Psoas muscle (tissue), 7 donors: ENCODE measurements at regions not wholly inside any gene's neighbourhood (a gene's known extent, or its start where the extent isn't known, plus 50 kb on each side); places are given as distances from the start of the nearest gene placed in this dataset.

ENCODE experiments used
- ATAC-seq, 4 donors: fragments of 200-7000 bp; cut with Tn5 transposase; one replicate each; pipeline ENCODE4 v1.9.1; 2020; ENCODE audit warnings: moderate library complexity in 3 of 4, mild to moderate bottlenecking in 2 of 4
- DNase-seq, 2 donors: peaks; one replicate each; pipeline ENCODE4 v3.0.0-alpha.2; 2020
- H3K27ac ChIP-seq: fragments of 200-600 bp; one replicate; pipeline ENCODE4 v1.8.0; 2022
- H3K27me3 ChIP-seq, 3 donors: fragments of 200-600 bp in 1 of 3; one replicate each; pipeline versions ENCODE4 v1.6.1 to v1.8.0; 2013 to 2022; ENCODE audit warnings: low read length in 2 of 3, mild to moderate bottlenecking in 2 of 3, moderate library complexity in 1 of 3; ENCODE audit not compliant: insufficient read depth in 3 of 3
- H3K36me3 ChIP-seq, 2 donors: fragments of 200-600 bp in 1 of 2; one replicate each; pipeline versions ENCODE4 v1.6.1 to v1.8.0; 2013 to 2022; ENCODE audit warnings: low read depth in 1 of 2, mild to moderate bottlenecking in 1 of 2, moderate library complexity in 1 of 2; ENCODE audit not compliant: insufficient read depth in 1 of 2
- H3K4me1 ChIP-seq: fragments of 200-600 bp; one replicate; pipeline ENCODE4 v1.8.0; 2022
- H3K4me3 ChIP-seq: fragments of 200-600 bp; one replicate; pipeline ENCODE4 v1.8.0; 2022; ENCODE audit warnings: mild to moderate bottlenecking
- H3K9me3 ChIP-seq: fragments of 200-600 bp; one replicate; pipeline ENCODE4 v1.8.0; 2022
- WGBS, 3 donors: extraction: QIAGEN DNeasy Blood & Tissue Kit; methylation state at CpG; one replicate each; pipeline versions ENCODE4 v1.1.6 to v1.1.7; 2013; 5-methylcytosine and 5-hydroxymethylcytosine counted together
- intact Hi-C, 2 donors: fragments of 100-400 bp; cut with DNase I; formaldehyde crosslinking; loops; one replicate each; pipeline versions ENCODE4 v1.11.0 to v1.14.2; 2022
- TF ChIP-seq, protein P1 (sequence below): fragments of 200-600 bp; IDR thresholded peaks from one replicate; pipeline ENCODE4 v1.8.0; 2022; ENCODE audit warnings: antibody characterized with exemption
- donor health status: healthy with polysubstance abuse.
- donor health status: DM: no; HTN: no; CAD: no; lungs with moderate emphysema.
- donor health status: Bipolar disorder and iron deficiency.
- donor health status: healthy.
- donor health status: DM: yes; HTN: yes; CAD: no.
- donor health status: DM: no; HTN: no; CAD: no.
- donor health status: DM: yes; HTN: yes; CAD: no.

DNA sequence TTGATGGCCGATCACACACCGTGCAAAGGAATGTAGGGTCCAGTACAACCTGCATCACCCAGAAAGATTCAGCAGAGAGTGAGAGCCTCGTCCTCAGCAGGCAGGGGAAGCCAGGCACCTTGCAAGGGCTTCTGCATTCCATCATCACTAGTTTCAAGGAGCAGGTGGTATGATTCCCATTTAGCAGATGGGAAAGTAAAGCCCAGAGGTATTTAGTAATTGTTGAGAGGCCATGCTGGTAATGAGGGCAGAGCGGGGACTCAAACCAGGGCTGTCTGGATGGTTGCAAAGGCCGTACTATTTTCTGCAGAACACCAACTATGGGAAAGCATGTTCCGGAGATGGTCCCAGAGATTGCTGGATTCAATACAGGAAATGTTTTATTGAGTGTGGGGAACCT is 65.8 kb upstream of the MRTFB start:
- Histone ChIP-seq H3K4me1 (peaks cover 36% of the 10 kb centered on the region), H3K36me3 (no peaks in the 10 kb centered on the region), H3K27me3 (no peaks in the 10 kb centered on the region), H3K9me3 (no peaks in the 10 kb centered on the region), H3K27ac (peak overlapping the region; percentile 69), H3K4me3 (no peak overlapping the region)
- TF ChIP-seq, protein P1, sequence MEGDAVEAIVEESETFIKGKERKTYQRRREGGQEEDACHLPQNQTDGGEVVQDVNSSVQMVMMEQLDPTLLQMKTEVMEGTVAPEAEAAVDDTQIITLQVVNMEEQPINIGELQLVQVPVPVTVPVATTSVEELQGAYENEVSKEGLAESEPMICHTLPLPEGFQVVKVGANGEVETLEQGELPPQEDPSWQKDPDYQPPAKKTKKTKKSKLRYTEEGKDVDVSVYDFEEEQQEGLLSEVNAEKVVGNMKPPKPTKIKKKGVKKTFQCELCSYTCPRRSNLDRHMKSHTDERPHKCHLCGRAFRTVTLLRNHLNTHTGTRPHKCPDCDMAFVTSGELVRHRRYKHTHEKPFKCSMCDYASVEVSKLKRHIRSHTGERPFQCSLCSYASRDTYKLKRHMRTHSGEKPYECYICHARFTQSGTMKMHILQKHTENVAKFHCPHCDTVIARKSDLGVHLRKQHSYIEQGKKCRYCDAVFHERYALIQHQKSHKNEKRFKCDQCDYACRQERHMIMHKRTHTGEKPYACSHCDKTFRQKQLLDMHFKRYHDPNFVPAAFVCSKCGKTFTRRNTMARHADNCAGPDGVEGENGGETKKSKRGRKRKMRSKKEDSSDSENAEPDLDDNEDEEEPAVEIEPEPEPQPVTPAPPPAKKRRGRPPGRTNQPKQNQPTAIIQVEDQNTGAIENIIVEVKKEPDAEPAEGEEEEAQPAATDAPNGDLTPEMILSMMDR: no peak
- intact Hi-C loops: no loop called here
- ATAC-seq (no peak), DNase-seq (no peak)
- 82 to 86% (median 84%) methylated on average over 6 of the region's 6 CpGs for WGBS, 3 donors

DNA sequence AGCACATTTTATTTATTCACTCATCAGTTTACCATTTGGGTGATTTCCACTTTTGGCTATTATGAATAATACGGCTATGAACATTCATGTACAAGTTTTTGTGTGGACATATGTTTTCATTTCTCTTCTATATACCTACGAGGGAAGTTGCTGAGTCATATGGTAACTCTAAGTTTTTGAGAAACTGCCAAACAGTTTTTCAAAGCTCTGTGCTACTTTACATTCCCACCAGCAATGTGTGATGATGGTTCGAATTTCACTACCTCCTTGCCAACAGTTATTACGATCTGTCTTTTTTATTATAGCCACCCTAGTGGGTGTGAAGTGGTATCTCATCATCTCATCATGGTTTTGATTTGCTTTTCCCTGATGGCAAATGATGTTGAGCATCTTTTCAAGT is 63.7 kb upstream of the MRTFB start:
- H3K4me1 ChIP-seq: peaks cover 29% of the 10 kb centered on the region
- no peak for DNase-seq
- H3K27ac ChIP-seq: peak overlapping the region; percentile 47
- intact Hi-C loops: no loop called here
- no peaks in the 10 kb centered on the region for H3K27me3 ChIP-seq
- WGBS, 3 donors: 30 to 47% (median 32%) methylated on average over 4 of the region's 4 CpGs
- ATAC-seq: peak in 3 of 4 donors; percentile 36 to 57 (median 47)
- no peaks in the 10 kb centered on the region for H3K9me3 ChIP-seq
- TF ChIP-seq, protein P1: peak; percentile 23
- H3K4me3 ChIP-seq: no peak overlapping the region
- H3K36me3 ChIP-seq: no peaks in the 10 kb centered on the region

DNA sequence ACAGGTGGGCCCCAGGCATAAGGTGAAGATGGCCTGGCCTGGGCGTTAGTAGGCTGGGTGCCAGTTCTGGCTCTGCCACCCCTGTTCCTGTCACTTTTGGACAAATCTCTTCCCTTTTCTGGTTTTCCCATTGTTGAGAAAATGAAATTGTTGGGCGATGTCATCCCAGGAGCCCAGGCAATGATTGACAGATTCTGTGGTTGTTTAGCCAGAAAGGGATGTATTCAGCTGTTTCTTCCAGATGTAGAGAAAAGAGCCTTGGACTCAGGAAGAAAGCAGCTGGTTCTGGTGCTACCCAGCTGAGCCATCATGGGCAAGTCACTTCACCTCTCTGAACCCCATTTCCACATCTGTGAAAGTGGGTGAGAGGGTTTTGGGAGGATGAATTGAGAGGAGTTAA is 60.1 kb upstream of the MRTFB start:
- Histone ChIP-seq H3K36me3 (no peaks in the 10 kb centered on the region), H3K4me1 (peaks cover 38% of the 10 kb centered on the region), H3K27ac (no peak overlapping the region), H3K9me3 (no peaks in the 10 kb centered on the region), H3K27me3 (no peaks in the 10 kb centered on the region), H3K4me3 (no peak overlapping the region)
- intact Hi-C loops: no loop called here
- DNase-seq (no peak), ATAC-seq (no peak)
- TF ChIP-seq, protein P1: no peak
- WGBS, 3 donors: 83 to 89% (median 84%) methylated on average over 2 of the region's 2 CpGs

DNA sequence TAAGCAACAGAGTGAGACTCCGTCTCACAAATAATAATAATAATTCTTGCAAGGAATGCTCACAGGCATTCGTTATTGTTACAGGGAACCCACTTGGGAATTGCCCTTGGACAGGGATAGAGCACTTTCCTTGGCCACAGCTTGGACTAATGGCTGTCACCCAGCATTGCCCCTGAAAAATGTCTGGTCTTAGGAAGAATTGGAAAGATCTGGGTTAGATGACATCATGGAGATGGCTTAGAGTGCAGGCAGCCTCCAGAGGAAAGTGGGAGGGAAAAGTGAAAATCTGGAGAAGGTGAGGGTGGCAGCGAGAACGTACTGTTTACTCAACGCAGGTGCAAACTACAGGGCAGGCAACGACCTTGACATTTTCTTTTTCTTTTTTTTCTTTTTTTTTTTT is 59.3 kb upstream of the MRTFB start:
- intact Hi-C loops: no loop called here
- Histone ChIP-seq H3K4me3 (no peak overlapping the region), H3K9me3 (no peaks in the 10 kb centered on the region), H3K27me3 (no peaks in the 10 kb centered on the region), H3K27ac (no peak overlapping the region), H3K36me3 (no peaks in the 10 kb centered on the region), H3K4me1 (peaks cover 44% of the 10 kb centered on the region)
- ATAC-seq (no peak), DNase-seq (peak in 1 of 2 donors; percentile 62)
- WGBS, 3 donors: 47 to 70% (median 51%) methylated on average over 6 of the region's 6 CpGs
- TF ChIP-seq, protein P1: no peak

DNA sequence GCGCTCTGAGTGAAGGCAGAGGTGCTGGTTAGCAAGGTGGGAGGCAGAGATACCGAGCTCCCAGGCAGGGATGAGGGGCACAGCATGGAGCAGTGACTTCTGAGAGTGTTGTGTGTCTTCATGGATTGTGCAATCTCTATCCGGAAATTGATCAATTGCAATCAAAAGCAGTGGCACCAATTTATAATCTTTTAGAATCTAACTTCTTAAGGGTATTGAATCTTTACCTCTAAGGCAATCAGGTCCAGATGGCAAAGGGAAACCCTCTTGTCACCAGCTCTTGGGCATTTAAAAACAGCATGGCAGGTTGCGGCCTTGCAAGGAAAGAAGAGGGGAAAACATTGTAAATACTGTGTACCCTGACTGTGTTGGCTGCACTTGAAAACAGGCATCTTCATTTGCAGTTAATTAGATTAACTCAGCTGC is 58.0 kb upstream of the MRTFB start:
- Histone ChIP-seq H3K4me3 (peak overlapping the region; percentile 39), H3K27ac (peak overlapping the region; percentile 77), H3K4me1 (peaks cover 37% of the 10 kb centered on the region), H3K9me3 (no peaks in the 10 kb centered on the region), H3K27me3 (no peaks in the 10 kb centered on the region), H3K36me3 (no peaks in the 10 kb centered on the region)
- ATAC-seq (no peak), DNase-seq (no peak)
- intact Hi-C loops: no loop called here
- 75 to 77% (median 76%) methylated on average over 4 of the region's 4 CpGs for WGBS, 3 donors
- TF ChIP-seq, protein P1: no peak
